ENCODE measurements at regions not wholly inside any gene's neighbourhood (a gene's known extent, or its start where the extent isn't known, plus 50 kb on each side); places are given as distances from the start of the nearest gene placed in this dataset.

DNA sequence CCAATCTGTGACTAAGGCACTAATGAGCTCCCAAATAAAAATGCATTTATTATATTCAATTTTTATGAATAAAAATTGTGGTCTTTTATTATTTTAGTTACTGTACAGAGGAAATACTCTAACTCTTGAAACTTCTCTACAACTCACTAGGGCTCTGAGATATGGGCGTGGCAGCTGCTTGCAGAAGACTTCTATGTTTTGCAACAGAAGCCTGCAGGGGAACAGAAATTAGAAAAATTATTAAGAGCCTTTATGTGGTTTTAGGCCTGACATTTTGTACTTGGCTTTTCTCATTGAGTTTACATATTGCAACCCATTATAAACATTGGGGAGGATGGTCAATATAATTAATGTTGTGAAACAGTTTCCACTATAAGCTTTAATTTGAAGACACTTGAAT is 581.4 kb downstream of the TNS3 start:
- no peaks in the 10 kb centered on the region for H3K9me3 ChIP-seq (ENCODE audit: insufficient read depth, low read depth, low read length)
- TF ChIP-seq EZH2 (IDR thresholded peaks at IDR 0.05; ENCODE audit: insufficient read depth, low read length): no peak
- TF ChIP-seq, protein P1, sequence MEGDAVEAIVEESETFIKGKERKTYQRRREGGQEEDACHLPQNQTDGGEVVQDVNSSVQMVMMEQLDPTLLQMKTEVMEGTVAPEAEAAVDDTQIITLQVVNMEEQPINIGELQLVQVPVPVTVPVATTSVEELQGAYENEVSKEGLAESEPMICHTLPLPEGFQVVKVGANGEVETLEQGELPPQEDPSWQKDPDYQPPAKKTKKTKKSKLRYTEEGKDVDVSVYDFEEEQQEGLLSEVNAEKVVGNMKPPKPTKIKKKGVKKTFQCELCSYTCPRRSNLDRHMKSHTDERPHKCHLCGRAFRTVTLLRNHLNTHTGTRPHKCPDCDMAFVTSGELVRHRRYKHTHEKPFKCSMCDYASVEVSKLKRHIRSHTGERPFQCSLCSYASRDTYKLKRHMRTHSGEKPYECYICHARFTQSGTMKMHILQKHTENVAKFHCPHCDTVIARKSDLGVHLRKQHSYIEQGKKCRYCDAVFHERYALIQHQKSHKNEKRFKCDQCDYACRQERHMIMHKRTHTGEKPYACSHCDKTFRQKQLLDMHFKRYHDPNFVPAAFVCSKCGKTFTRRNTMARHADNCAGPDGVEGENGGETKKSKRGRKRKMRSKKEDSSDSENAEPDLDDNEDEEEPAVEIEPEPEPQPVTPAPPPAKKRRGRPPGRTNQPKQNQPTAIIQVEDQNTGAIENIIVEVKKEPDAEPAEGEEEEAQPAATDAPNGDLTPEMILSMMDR (IDR thresholded peaks at IDR 0.05; ENCODE audit: insufficient read depth, low read depth, low read length): no peak
- H3K27ac ChIP-seq (ENCODE audit: low read depth, low read length): no peak overlapping the region
- no peak overlapping the region for H2AFZ ChIP-seq (ENCODE audit: low read depth, low read length)
- Mint-ChIP-seq H3K9me3 (ENCODE audit: unreplicated experiment) (no peaks in the 10 kb centered on the region), H3K27me3 (ENCODE audit: low read depth, unreplicated experiment) (no peaks in the 10 kb centered on the region), H3K4me3 (ENCODE audit: unreplicated experiment) (no peak overlapping the region), H3K36me3 (ENCODE audit: low read depth, unreplicated experiment) (no peaks in the 10 kb centered on the region), H3K27ac (ENCODE audit: unreplicated experiment) (no peak overlapping the region), H3K4me1 (ENCODE audit: low read depth, unreplicated experiment) (no peaks in the 10 kb centered on the region)
- no peaks in the 10 kb centered on the region for H3K27me3 ChIP-seq (ENCODE audit: insufficient read depth, low read length)
- H3K4me2 ChIP-seq (ENCODE audit: low read length): no peak overlapping the region
- no peaks in the 10 kb centered on the region for H3K36me3 ChIP-seq (ENCODE audit: insufficient read depth, low read length)
- DNase-seq (ENCODE audit: low read depth) (no peak), FAIRE-seq (no peak)
- no peak overlapping the region for H3K9ac ChIP-seq (ENCODE audit: low read length)
- H3K4me1 ChIP-seq (ENCODE audit: insufficient read depth, low read length): no peaks in the 10 kb centered on the region
- no peaks in the 10 kb centered on the region for H4K20me1 ChIP-seq (ENCODE audit: insufficient read depth, low read length)
- H3K79me2 ChIP-seq (ENCODE audit: insufficient read depth, low read length): no peaks in the 10 kb centered on the region
- H3K4me3 ChIP-seq (ENCODE audit: insufficient read depth, low read depth, low read length): no peak overlapping the region

GRCh38 chr7:46999866-47000265 is 582.0 kb downstream of the TNS3 start:
- no peaks in the 10 kb centered on the region for H3K9me3 Mint-ChIP-seq (ENCODE audit: unreplicated experiment)
- Histone ChIP-seq H3K27ac (ENCODE audit: low read depth, low read length) (no peak overlapping the region), H3K27me3 (ENCODE audit: insufficient read depth, low read length) (no peaks in the 10 kb centered on the region), H4K20me1 (ENCODE audit: insufficient read depth, low read length) (no peaks in the 10 kb centered on the region), H3K4me1 (ENCODE audit: insufficient read depth, low read length) (no peaks in the 10 kb centered on the region), H3K79me2 (ENCODE audit: insufficient read depth, low read length) (no peaks in the 10 kb centered on the region), H3K9ac (ENCODE audit: low read length) (no peak overlapping the region), H3K4me3 (ENCODE audit: insufficient read depth, low read depth, low read length) (no peak overlapping the region), H3K36me3 (ENCODE audit: insufficient read depth, low read length) (no peaks in the 10 kb centered on the region), H3K4me2 (ENCODE audit: low read length) (no peak overlapping the region), H2AFZ (ENCODE audit: low read depth, low read length) (no peak overlapping the region), H3K9me3 (ENCODE audit: insufficient read depth, low read depth, low read length) (no peaks in the 10 kb centered on the region)
- DNase-seq (ENCODE audit: low read depth): no peak
- FAIRE-seq: no peak
- no peaks in the 10 kb centered on the region for H3K27me3 Mint-ChIP-seq (ENCODE audit: low read depth, unreplicated experiment)
- no peak overlapping the region for H3K27ac Mint-ChIP-seq (ENCODE audit: unreplicated experiment)
- TF ChIP-seq, protein P1 (IDR thresholded peaks at IDR 0.05; ENCODE audit: insufficient read depth, low read depth, low read length): no peak
- TF ChIP-seq EZH2 (IDR thresholded peaks at IDR 0.05; ENCODE audit: insufficient read depth, low read length): no peak
- H3K36me3 Mint-ChIP-seq (ENCODE audit: low read depth, unreplicated experiment): no peaks in the 10 kb centered on the region
- no peak overlapping the region for H3K4me3 Mint-ChIP-seq (ENCODE audit: unreplicated experiment)
- no peaks in the 10 kb centered on the region for H3K4me1 Mint-ChIP-seq (ENCODE audit: low read depth, unreplicated experiment)

DNA sequence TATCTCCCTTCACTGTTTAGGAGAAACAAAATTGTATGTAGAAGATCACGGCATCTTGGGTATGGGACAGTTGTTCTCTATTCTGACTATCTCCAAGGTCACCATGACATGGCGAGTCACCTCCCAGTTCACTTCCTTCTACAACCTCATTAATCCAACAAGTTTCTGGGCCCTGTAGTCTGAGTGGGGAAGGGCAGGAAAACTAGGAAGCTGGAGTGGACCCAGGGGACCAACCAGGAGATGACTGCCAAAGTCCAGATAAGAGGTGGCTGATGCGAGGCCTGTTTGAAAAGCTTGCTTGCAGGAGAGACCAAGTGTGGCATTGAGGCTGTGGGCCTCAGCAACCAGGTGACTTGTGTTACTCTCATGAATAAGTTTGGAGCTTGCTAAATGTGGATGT is 584.9 kb downstream of the TNS3 start:
- Mint-ChIP-seq H3K27me3 (ENCODE audit: low read depth, unreplicated experiment) (no peaks in the 10 kb centered on the region), H3K27ac (ENCODE audit: unreplicated experiment) (no peak overlapping the region), H3K9me3 (ENCODE audit: unreplicated experiment) (no peaks in the 10 kb centered on the region), H3K4me3 (ENCODE audit: unreplicated experiment) (no peak overlapping the region), H3K4me1 (ENCODE audit: low read depth, unreplicated experiment) (no peaks in the 10 kb centered on the region), H3K36me3 (ENCODE audit: low read depth, unreplicated experiment) (no peaks in the 10 kb centered on the region)
- no peaks in the 10 kb centered on the region for H3K36me3 ChIP-seq (ENCODE audit: insufficient read depth, low read length)
- H2AFZ ChIP-seq (ENCODE audit: low read depth, low read length): no peak overlapping the region
- no peak overlapping the region for H3K27ac ChIP-seq (ENCODE audit: low read depth, low read length)
- H3K9me3 ChIP-seq (ENCODE audit: insufficient read depth, low read depth, low read length): no peaks in the 10 kb centered on the region
- no peaks in the 10 kb centered on the region for H4K20me1 ChIP-seq (ENCODE audit: insufficient read depth, low read length)
- H3K4me2 ChIP-seq (ENCODE audit: low read length): no peak overlapping the region
- H3K4me3 ChIP-seq (ENCODE audit: insufficient read depth, low read depth, low read length): no peak overlapping the region
- no peak overlapping the region for H3K9ac ChIP-seq (ENCODE audit: low read length)
- FAIRE-seq: no peak
- DNase-seq (ENCODE audit: low read depth): no peak
- H3K79me2 ChIP-seq (ENCODE audit: insufficient read depth, low read length): no peaks in the 10 kb centered on the region
- H3K4me1 ChIP-seq (ENCODE audit: insufficient read depth, low read length): no peaks in the 10 kb centered on the region
- H3K27me3 ChIP-seq (ENCODE audit: insufficient read depth, low read length): no peaks in the 10 kb centered on the region
- TF ChIP-seq, protein P1 (IDR thresholded peaks at IDR 0.05; ENCODE audit: insufficient read depth, low read depth, low read length): no peak
- no peak for TF ChIP-seq EZH2 (IDR thresholded peaks at IDR 0.05; ENCODE audit: insufficient read depth, low read length)
